PC-9 (cell line): ENCODE measurements at regions not wholly inside any gene's neighbourhood (a gene's known extent, or its start where the extent isn't known, plus 50 kb on each side); places are given as distances from the start of the nearest gene placed in this dataset.
"Not testable (repeated sequence)": the region's sequence is repeated elsewhere in the genome, so short reads cannot be mapped to it uniquely, and the experiment has no call there.

Experiments
- BruUV-seq: library from RNA; stranded (reverse); fragments of 400-500 nt; replicated peaks from 2 replicates; lab custom pipeline; 2021; lab: Mats Ljungman, UMichigan
- CTCF ChIA-PET: fragments of 300-600 bp; sonication (Branson Sonifier 250); formaldehyde crosslinking; loops from one replicate; lab custom pipeline; 2022; ENCODE audit warnings: antibody characterized with exemption; lab: Charles Lee
- POLR2A ChIA-PET: fragments of 300-600 bp; sonication (Branson Sonifier 250); formaldehyde crosslinking; loops from one replicate; lab custom pipeline; 2022; ENCODE audit warnings: antibody characterized with exemption; ENCODE audit not compliant: unreplicated experiment; lab: Charles Lee
- DNase-seq, 2 experiments: peaks; one replicate each; pipeline versions ENCODE4 v3.0.0 to v3.0.0-alpha.2; 2015 to 2022; ENCODE audit warnings: mixed read lengths in 1 of 2
- H2AFZ ChIP-seq: fragments of 200-600 bp; sonication (generic); 2 replicates; pipeline ENCODE4 v1.8.1; 2017; ENCODE audit warnings: antibody characterized with exemption
- H3F3A ChIP-seq: fragments of 200-600 bp; sonication (generic); 2 replicates; pipeline ENCODE4 v1.8.1; 2017; ENCODE audit warnings: antibody characterized with exemption, mild to moderate bottlenecking, low read depth; ENCODE audit not compliant: insufficient read depth
- H3K27ac ChIP-seq: fragments of 200-600 bp; sonication (generic); 2 replicates; pipeline ENCODE4 v1.6.1; 2016; ENCODE audit warnings: mixed run types
- H3K27me3 ChIP-seq: fragments of 200-600 bp; sonication (generic); 2 replicates; pipeline ENCODE4 v1.6.1; 2016; ENCODE audit warnings: low read depth, mixed run types; ENCODE audit not compliant: insufficient read depth
- H3K36me3 ChIP-seq: fragments of 200-600 bp; sonication (generic); 2 replicates; pipeline ENCODE4 v1.6.1; 2016; ENCODE audit warnings: low read depth, mixed run types
- H3K4me1 ChIP-seq: fragments of 200-600 bp; sonication (generic); replicated peaks from 2 replicates; pipeline ENCODE4 v1.6.1; 2016; ENCODE audit warnings: mixed run types; ENCODE audit not compliant: insufficient read depth
- H3K4me2 ChIP-seq: fragments of 200-600 bp; sonication (generic); 2 replicates; pipeline ENCODE4 v1.6.1; 2017; ENCODE audit warnings: mixed run types
- H3K4me3 ChIP-seq: fragments of 200-600 bp; sonication (generic); 2 replicates; pipeline ENCODE4 v1.6.1; 2016; ENCODE audit warnings: mixed run types
- H3K79me2 ChIP-seq: fragments of 200-600 bp; sonication (generic); 2 replicates; pipeline ENCODE4 v1.6.1; 2017; ENCODE audit warnings: low read depth, mixed run types
- H3K9me2 ChIP-seq: fragments of 200-600 bp; sonication (generic); 2 replicates; pipeline ENCODE4 v1.8.1; 2017; ENCODE audit warnings: mild to moderate bottlenecking; ENCODE audit not compliant: insufficient read depth
- H3K9me3 ChIP-seq: fragments of 200-600 bp; sonication (generic); 2 replicates; pipeline ENCODE4 v1.8.1; 2016; ENCODE audit warnings: low read depth; ENCODE audit not compliant: insufficient read depth
- H4K20me1 ChIP-seq: fragments of 200-600 bp; sonication (generic); 2 replicates; pipeline ENCODE4 v1.8.1; 2017; ENCODE audit not compliant: insufficient read depth
- EZH2 ChIP-seq: fragments of 200-600 bp; sonication (generic); IDR thresholded peaks from 2 replicates; pipeline ENCODE4 v1.8.0; 2017; ENCODE audit warnings: antibody characterized with exemption, low read depth
- intact Hi-C: fragments of 100-400 bp; cut with micrococcal nuclease; formaldehyde crosslinking; loops from one replicate; pipeline ENCODE4 v1.10.0; 2022; ENCODE audit not compliant: unreplicated experiment
- TF ChIP-seq, protein P1 (sequence below): fragments of 200-600 bp; sonication (generic); conservative IDR thresholded peaks from 2 replicates; pipeline ENCODE4 v1.6.1; 2017; ENCODE audit warnings: mixed run types, antibody characterized with exemption, mild to moderate bottlenecking, moderate library complexity

DNA sequence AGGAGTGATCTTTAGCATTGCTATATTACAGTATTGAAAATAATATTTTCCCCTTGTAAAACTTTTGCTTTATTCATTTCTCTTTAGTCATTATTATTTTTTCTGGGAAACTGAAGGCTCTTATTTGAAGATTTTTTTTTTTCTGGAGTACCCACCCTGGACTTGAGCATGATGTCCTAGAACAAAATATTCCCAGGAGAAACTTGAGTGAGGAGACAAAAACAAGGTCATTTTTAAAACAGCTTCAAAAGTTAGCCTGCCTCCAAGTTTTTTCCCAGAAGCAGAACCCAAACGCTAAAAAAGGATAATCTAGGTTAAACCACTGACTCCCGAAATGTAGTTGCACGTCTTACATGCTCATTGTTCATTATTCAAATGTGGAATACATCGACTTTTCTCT lies 160.2 kb upstream of the KCTD3 start:
- no peak for DNase-seq
- TF ChIP-seq, protein P1, sequence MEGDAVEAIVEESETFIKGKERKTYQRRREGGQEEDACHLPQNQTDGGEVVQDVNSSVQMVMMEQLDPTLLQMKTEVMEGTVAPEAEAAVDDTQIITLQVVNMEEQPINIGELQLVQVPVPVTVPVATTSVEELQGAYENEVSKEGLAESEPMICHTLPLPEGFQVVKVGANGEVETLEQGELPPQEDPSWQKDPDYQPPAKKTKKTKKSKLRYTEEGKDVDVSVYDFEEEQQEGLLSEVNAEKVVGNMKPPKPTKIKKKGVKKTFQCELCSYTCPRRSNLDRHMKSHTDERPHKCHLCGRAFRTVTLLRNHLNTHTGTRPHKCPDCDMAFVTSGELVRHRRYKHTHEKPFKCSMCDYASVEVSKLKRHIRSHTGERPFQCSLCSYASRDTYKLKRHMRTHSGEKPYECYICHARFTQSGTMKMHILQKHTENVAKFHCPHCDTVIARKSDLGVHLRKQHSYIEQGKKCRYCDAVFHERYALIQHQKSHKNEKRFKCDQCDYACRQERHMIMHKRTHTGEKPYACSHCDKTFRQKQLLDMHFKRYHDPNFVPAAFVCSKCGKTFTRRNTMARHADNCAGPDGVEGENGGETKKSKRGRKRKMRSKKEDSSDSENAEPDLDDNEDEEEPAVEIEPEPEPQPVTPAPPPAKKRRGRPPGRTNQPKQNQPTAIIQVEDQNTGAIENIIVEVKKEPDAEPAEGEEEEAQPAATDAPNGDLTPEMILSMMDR, result no peak
- no peak for TF ChIP-seq EZH2

DNA sequence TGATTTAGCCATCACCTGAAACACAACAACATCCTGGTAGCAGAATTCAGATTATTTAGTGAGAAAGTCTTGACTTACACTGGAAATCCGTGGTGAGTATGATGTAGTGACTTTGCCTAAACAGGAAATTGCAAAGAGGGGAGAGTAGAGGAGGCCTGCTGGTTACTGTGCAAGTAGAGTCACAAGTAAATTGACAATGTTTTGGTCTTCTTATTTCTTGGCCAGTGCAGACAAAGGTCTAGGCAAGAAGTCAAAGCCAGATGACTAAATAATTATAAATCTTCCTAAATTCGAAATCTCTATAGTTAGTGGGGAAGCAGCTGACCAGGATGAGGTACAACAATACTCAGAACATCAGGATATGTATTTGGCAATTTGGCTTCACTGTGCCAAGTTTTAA lies 159.5 kb upstream of the KCTD3 start:
- Histone ChIP-seq H3K79me2 (no peaks in the 10 kb centered on the region), H2AFZ (peak overlapping the region; percentile 45; the same call in 1 of the 2 replicates), H3K4me3 (no peak overlapping the region), H4K20me1 (no peaks in the 10 kb centered on the region), H3F3A (no peaks in the 10 kb centered on the region), H3K36me3 (no peaks in the 10 kb centered on the region), H3K27me3 (no peaks in the 10 kb centered on the region), H3K4me1 (no peaks in the 10 kb centered on the region), H3K9me3 (no peaks in the 10 kb centered on the region), H3K27ac (no peak overlapping the region), H3K4me2 (no peak overlapping the region), H3K9me2 (no peaks in the 10 kb centered on the region; the same call in 1 of the 2 replicates)
- no peak for DNase-seq
- TF ChIP-seq EZH2, result no peak
- TF ChIP-seq, protein P1, result no peak
- ChIA-PET CTCF (no interaction called here), POLR2A (no interaction called here)
- intact Hi-C loops, result no loop called here
- BruUV-seq, result no TSS peak

More for the DNA sequence above, 160.2 kb upstream of the KCTD3 start:
- Histone ChIP-seq H3K9me2 (no peaks in the 10 kb centered on the region; the same call in 1 of the 2 replicates), H3K4me2 (no peak overlapping the region), H2AFZ (no peak overlapping the region), H3K36me3 (no peaks in the 10 kb centered on the region), H3K4me3 (no peak overlapping the region), H3K79me2 (no peaks in the 10 kb centered on the region), H3K4me1 (no peaks in the 10 kb centered on the region), H4K20me1 (no peaks in the 10 kb centered on the region), H3F3A (no peaks in the 10 kb centered on the region), H3K27me3 (no peaks in the 10 kb centered on the region), H3K9me3 (no peaks in the 10 kb centered on the region), H3K27ac (no peak overlapping the region)
- ChIA-PET CTCF (no interaction called here), POLR2A (no interaction called here)
- no TSS peak for BruUV-seq
- intact Hi-C loops, result no loop called here

DNA sequence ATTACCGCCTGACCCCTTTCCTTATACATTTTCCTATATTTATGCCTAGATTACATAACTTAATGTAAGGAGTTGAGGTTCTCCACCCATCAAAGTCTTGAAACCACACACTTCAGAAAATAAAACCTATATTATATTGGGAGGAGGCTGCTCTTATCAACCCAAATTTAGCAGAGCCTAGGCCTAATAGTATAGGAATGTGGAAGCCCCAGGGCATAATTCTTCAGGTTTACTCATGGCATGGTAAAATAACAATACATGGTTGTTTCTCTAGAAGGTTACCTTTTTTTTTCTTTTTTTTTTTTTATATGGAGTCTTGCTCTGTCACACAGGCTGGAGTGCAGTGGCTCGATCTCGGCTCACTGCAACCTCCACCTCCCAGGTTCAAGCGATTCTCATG lies 157.6 kb upstream of the KCTD3 start:
- H3K4me3 ChIP-seq, CTCF ChIA-PET, H3K9me3 ChIP-seq, H3K27ac ChIP-seq, BruUV-seq, H2AFZ ChIP-seq, H3K9me2 ChIP-seq, H3K27me3 ChIP-seq, intact Hi-C loops, POLR2A ChIA-PET, H3F3A ChIP-seq, H3K79me2 ChIP-seq, H3K4me2 ChIP-seq, H3K36me3 ChIP-seq, H3K4me1 ChIP-seq, H4K20me1 ChIP-seq: not testable (repeated sequence)
- DNase-seq, result peak; percentile 3 to 60

DNA sequence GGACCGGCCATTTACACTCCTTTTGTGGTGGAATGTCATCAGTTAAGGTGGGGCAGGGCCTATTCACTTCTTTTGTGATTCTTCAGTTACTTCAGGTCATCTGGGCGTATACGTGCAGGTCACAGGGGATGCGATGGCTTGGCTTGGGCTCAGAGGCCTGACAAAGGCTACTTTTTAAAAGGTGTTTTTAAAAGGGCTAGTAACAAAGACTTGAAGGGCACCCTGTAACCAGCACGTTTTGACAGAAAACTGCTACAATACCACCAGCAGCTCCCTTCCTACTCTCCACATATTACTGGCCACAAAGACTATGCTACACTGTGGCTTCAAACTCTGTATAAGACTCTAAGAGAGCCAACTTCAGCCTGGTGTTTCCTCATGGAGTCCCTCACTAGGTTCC lies 151.6 kb upstream of the KCTD3 start:
- BruUV-seq, DNase-seq, H3K9me3 ChIP-seq, H4K20me1 ChIP-seq, H3K27ac ChIP-seq, intact Hi-C loops, H3K4me3 ChIP-seq, H3F3A ChIP-seq, H3K9me2 ChIP-seq, H3K27me3 ChIP-seq, H3K79me2 ChIP-seq, H3K4me1 ChIP-seq, POLR2A ChIA-PET, CTCF ChIA-PET, H3K36me3 ChIP-seq, H3K4me2 ChIP-seq: not testable (repeated sequence)
- 0 out of 2 replicates have a peak overlapping the region, but pooled peaks have one; percentile 22 for H2AFZ ChIP-seq
